LNCAP (cell line): ENCODE measurements at regions not wholly inside any gene's neighbourhood (a gene's known extent, or its start where the extent isn't known, plus 50 kb on each side); places are given as distances from the start of the nearest gene placed in this dataset.

ENCODE experiments used
- TF ChIP-seq, protein P1 (sequence below): fragments of 450-650 bp; IDR thresholded peaks from 2 replicates; pipeline ENCODE4 v1.5.1; 2017; ENCODE audit warnings: mild to moderate bottlenecking

DNA sequence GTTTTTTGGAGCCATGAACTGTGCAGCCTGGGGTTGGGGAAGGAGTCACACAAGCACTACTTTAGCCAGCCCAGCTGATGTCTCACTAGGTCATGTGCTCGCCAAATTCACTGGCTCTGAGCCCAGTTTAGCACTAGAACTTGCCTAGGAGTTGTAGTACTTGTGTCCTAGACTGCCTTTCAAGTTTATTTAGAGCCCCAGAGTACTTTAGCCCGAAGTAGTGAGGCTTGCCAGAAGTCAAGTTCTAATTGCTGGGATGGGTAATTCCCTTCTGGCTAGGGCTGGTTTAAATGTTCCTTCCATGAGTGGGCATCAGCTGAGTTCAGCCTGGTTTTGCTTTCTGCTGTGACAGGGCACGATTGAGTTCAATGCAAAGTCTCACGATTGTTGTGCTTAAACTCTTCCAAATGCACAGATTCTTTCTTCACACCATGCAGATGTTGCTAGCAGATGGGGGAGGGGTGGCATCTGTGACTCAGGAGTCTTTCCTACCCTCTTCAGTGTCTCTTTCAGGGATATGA is 228.2 kb upstream of the ZPLD1 start:
- TF ChIP-seq, protein P1, sequence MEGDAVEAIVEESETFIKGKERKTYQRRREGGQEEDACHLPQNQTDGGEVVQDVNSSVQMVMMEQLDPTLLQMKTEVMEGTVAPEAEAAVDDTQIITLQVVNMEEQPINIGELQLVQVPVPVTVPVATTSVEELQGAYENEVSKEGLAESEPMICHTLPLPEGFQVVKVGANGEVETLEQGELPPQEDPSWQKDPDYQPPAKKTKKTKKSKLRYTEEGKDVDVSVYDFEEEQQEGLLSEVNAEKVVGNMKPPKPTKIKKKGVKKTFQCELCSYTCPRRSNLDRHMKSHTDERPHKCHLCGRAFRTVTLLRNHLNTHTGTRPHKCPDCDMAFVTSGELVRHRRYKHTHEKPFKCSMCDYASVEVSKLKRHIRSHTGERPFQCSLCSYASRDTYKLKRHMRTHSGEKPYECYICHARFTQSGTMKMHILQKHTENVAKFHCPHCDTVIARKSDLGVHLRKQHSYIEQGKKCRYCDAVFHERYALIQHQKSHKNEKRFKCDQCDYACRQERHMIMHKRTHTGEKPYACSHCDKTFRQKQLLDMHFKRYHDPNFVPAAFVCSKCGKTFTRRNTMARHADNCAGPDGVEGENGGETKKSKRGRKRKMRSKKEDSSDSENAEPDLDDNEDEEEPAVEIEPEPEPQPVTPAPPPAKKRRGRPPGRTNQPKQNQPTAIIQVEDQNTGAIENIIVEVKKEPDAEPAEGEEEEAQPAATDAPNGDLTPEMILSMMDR: no peak

DNA sequence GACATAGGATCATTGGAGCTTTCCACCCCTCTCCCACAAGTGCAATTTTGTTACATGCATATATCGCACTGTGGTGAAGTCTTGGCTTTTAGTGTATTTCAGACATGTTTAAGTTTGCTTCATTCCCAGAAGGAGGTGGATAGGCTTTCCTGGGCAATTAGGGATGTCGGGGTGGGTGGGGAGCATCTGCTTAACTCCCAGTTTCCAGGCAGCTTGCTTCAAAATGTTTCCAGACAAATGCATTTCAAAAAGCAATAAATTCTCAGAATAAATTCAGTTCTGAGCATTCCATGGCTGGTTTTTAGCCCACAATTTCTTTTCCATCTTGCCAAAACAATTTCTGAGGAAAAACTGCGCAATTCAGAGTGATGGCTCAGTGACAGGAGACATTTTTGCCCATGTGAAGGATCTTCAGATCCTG is 227.7 kb upstream of the ZPLD1 start:
- TF ChIP-seq, protein P1: no peak

- TF ChIP-seq, protein P1: no peak
Observed at GRCh38 chr3:102215166-102215565, 219.6 kb upstream of the ZPLD1 start.

DNA sequence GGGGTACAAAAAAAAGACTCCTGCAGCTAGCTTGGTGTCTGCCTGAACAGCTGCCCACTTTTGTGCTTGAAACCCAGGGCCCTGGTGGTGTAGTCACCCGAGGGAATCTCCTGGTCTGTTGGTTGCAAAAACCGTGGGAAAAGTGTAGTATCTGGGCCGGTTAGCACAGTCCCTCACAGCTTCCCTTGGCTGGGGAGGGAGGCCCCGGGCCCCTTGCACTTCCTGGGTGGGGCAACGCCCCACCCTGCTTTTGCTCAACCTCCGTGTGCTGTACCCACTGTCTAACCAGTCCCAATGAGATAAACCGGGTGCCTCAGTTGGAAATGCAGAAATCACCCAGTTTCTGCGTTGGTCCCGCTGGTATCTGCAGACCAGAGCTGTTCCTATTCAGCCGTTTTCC is 211.7 kb upstream of the ZPLD1 start:
- TF ChIP-seq, protein P1: no peak

DNA sequence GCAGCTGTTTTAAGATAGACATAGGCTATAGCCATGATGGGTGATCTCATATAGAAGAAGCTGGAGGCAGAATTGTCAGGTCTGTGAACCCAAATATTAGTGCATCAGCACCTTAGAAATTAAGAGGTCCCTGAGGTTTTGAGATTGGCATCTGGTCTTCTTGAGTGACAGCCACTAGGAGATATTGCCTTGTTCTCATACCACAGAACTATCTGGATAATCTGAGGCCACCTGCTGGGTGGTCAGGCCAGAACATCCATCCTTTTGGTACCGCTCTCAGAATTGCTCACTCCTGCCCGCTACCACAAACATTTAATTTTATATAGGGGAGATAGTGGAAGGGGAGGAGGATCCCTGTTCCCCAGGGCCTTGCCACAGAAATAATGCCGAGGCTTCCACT is 210.6 kb upstream of the ZPLD1 start:
- TF ChIP-seq, protein P1: peak; percentile 40; the same call in 1 of the 2 replicates

GRCh38 chr3:102225005-102225404 is 209.8 kb upstream of the ZPLD1 start:
- TF ChIP-seq, protein P1: no peak

DNA sequence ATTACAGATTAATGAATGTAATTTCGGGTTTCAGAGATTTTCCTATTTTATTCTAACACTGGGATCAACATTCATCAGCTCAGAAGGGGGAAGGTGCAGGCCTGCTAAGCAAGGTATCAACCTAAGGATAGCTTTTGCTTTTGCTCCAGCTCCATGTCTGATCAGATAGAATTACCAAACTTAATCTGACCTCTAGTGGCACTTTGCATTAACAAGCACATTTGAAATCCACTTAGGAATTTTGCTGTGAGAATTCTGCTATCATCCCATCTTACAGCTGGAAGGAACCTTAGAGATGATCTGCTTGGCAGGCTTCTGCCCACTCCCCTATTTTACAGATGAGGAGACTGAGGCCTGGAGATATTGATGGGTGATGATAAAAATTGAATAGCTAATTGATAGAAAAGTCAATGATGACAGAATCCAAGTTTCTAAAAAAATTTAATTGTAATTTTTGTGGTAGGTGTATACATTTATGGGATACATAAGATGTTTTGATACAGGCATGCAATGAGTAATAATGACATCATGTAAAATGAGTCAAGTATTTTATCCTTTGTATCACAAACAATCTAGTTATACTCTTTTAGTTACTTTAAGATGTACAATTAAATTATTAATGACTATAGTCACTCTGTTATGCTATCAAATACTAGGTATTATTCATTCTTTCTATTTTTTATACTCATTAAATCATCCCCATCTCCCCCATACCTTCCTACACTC is 209.2 kb upstream of the ZPLD1 start:
- TF ChIP-seq, protein P1: peak; percentile 71
